Stimulated activated CD4-positive, alpha-beta T cell treated with anti-CD3 and anti-CD28 coated beads, Interleukin-1b, Interleukin-23, amount 100 ng/mL, for 1 hour (primary cell): ENCODE measurements at regions not wholly inside any gene's neighbourhood (a gene's known extent, or its start where the extent isn't known, plus 50 kb on each side); places are given as distances from the start of the nearest gene placed in this dataset.
"Not testable (repeated sequence)": the region's sequence is repeated elsewhere in the genome, so short reads cannot be mapped to it uniquely, and the experiment has no call there.

Source experiments
- DNase-seq, 2 donors: peaks; one replicate each; pipeline ENCODE4 v3.0.0-alpha.2; 2020; ENCODE audit warnings: low read depth in 2 of 2

DNA sequence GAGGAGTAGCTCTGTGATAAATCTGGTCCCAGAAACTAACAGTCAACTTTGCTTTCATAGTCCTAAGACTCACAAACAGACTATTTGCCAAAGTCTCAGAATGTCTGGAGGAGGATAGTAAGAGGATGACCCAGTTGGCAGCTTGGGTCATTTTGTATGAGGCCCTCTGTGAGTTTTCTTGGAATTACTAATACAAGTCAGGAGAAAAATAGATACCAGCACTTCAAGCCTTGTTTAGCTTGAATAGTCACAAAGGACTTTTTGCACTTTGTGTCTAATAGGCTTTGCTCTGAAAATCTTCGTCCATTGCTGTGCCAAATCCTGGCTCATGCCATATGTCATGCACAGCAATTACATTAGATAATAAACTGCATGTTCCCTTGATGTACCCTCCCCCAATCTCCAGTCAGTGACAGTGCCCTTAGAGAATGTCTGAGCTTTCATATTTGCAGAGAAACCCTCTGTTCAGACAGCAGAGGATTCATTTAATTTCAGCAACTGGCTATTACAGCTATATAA, 612.8 kb downstream of the CSNK1G3 start:
- no peak for DNase-seq

DNA sequence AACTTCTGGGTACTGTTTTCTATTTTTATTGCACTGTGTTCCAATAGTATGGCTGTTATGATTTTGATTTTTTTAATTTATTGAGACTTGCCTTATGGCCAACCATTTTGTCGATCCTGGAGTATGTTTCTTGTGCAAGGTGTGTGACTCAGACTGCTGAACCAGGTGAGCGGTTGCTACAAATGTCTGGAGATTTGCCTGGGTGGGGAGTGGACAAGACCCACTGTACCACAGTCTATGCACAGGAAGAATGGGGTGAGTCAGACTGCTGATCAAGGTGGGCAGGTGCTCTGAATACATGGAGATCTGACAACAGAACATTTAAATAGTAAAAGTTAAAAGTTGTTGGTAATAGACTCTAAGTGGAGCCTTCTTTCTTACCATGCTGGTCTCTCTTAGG, 609.2 kb downstream of the CSNK1G3 start:
- no peak for DNase-seq

DNA sequence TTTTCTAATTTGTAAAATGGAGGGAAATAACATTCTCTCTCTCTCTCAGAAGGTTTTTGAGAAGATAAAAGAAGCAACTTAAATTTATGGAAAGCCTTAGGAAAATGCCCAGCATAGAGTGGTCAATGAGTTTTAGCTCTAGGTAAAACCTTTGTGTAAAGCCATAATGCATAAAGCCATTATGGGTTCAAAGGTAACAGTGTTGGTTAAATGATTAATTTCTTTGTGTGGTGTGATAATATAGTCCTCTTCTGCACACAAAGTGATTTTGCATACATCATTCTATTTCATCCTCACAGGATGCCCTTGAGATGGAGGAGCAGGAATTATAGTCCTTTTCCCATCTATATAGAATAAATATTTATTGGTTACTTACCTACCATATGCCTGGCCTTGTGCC, 602.9 kb downstream of the CSNK1G3 start:
- DNase-seq = no peak

DNA sequence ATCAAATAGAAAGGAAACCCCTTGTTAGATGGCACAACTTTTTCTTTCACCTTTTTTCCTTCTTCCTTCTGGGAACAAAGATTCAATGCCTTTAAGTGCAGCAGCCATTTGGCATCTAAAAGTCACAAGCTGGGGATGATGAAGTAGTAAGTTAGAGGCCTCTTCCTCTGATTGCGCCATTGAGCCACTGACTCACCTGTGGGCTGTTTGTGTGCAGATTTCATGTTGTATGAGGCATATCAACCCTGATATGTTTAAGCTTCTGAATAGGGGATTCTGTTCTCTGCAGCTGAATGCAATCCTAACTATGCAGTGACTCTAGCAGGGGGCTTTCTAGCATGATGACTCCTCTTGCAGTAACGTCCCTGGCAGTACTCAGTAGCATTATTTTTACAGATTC, 599.9 kb downstream of the CSNK1G3 start:
- no peak for DNase-seq

DNA sequence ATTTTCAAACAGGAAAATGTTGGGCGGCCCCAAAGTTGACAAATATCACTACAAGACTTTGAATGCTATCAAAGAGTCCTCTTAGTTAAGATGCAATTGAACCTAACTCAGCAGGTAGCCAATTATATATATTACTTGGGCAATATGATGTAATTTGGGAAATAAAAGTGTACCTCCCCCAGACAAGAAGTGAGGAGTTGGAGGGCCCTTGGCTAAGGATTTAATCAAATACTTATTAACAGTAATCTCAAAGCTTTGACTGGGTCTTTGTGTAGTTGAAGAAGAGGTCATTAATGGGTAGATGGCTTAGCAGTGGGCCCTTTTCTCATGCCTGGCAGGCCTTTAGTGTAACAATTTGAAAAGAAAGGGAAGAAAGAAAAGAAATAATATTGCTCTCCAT, 599.0 kb downstream of the CSNK1G3 start:
- DNase-seq = no peak

- no peak for DNase-seq
These were observed 593.3 kb downstream of the CSNK1G3 start for GRCh38 chr5:124105326-124105725.

DNA sequence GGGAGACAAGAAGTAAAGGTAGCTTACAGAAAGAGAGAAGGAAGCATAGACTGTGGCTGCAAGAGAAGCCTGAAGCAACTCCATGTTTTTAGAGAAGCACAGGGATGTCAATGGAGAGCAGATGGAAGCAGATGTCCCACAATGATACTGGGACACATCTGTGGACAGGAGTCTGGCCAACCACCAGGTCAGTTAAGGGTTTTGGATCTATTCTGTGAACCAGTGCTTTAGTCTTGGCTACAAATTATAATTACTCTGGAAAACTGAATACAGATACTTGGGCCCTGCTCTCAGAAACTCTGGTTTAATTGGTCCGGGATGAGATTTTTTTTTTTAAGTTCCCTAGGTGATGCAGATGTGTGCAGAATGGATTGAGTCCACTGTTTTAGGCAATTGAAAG, 592.8 kb downstream of the CSNK1G3 start:
- no peak for DNase-seq

GRCh38 chr5:124104344-124104743, 592.4 kb downstream of the CSNK1G3 start:
- DNase-seq = no peak

- no peak for DNase-seq
These were observed 591.7 kb downstream of the CSNK1G3 start for GRCh38 chr5:124103671-124104070.

GRCh38 chr5:124103056-124103455, 591.1 kb downstream of the CSNK1G3 start:
- not testable (repeated sequence) for DNase-seq

DNA sequence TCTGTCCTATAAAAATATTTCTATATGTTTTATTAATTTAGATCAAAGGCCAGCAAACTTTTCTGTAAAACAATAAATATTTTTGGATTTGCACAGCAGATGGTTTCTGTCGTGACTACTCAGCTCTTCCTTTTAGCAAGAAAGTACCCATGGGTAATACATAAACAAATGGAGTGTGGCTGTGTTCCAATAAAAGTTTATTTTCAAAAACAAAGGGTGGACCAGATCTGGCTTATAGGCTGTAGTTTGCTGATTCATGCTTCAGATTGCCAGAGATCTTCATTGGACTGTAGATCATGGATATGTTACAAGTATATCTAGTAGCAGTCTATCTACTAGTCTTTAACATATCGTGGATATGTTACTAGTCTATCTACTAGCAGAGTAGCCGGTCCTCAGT, 590.5 kb downstream of the CSNK1G3 start:
- no peak for DNase-seq

- no peak for DNase-seq
These were observed 581.7 kb downstream of the CSNK1G3 start for GRCh38 chr5:124093658-124094057.

GRCh38 chr5:124090115-124090514, 578.1 kb downstream of the CSNK1G3 start:
- DNase-seq = no peak

- no peak for DNase-seq
These were observed 577.6 kb downstream of the CSNK1G3 start for GRCh38 chr5:124089578-124089977.

DNA sequence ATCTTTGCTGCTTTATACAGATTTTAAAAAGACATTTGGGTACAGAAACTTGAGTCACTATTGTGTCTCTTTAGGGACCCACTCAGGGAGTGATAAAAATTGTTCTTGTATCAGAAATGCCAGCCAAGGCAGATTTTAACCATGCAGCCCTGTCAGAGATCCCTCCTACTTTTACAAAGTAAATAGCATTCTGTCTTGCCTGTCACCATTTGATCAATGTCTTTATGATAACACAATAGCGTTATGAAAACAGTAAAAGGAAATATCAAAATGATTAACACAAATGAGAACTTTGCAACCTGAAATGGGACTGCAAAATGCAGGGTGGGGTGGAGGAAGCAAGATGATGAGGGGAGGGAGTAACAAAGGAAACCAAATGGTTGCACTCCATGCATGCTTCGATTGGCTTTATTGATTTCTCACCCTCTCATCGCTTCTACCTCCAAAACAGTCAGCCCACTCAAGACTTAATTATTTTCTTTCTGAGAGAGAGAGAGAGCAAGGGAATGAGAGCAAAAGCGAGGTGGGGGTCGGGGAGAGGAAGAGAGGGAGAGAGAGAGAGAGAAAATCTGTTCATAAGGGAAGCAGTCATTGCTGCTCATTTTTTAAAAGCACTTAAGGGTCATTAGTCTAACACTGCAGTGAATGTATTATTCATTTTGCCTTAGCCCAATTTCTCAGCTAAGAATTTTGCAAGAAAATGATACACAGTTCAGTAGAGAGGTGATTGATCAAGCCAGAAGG, 576.5 kb downstream of the CSNK1G3 start:
- DNase-seq = no peak

DNA sequence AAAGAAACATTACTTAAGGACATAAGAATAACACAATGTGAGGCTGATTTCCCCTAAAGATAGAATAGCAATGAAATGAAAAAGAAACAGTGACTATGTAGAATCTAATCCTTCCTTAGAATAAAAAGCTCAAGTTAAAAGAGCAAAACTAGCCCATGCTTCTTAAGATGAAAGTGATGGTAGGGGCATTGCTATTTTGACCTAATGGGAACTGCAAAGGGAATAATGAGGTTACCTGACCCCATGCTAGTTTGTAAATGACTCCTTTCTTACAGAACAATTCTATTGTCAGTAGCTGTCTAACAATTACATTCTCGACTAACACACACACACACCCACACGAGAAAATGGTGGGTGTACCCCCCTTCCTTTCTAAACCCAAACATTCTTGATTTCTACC, 575.8 kb downstream of the CSNK1G3 start:
- DNase-seq = no peak

DNA sequence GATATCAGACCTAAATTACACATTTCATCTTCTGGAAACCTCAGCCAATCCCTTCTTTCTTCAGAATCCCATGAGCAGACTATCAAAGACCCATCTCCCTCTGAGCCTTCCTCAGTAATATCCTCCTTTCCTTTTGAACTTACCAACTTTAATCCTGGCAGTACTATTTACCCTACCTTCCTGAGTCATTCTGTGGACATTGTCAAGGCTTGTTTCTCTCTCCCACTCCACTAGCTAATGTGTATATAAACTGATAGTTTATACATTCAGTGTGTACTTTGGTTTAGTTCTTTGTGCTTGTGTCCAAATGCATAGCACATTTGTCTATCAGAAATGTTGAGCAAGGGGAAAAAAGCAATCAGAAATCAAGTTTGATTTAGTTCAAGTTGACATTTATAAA, 568.3 kb downstream of the CSNK1G3 start:
- no peak for DNase-seq

DNA sequence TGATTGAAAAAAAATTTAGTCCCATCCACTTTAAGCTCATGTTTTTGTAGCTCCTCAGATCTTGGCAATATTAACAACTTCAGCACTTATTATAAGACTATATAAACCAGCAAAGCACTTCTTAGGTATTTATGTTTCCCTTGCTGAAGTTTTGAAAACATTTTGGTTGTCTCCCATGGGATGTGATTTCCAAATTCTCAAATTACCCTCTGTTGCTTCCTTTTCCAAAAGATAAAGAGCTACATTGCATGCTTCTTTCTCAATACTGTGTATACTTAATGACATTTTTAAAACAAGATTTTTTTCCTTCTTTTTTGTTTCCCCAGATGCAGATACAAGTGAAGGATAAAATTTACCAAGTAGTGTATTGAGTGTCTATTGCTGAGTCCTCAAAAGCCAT, 567.1 kb downstream of the CSNK1G3 start:
- no peak for DNase-seq

- DNase-seq = no peak
These were observed 562.5 kb downstream of the CSNK1G3 start for GRCh38 chr5:124074500-124074899.

DNA sequence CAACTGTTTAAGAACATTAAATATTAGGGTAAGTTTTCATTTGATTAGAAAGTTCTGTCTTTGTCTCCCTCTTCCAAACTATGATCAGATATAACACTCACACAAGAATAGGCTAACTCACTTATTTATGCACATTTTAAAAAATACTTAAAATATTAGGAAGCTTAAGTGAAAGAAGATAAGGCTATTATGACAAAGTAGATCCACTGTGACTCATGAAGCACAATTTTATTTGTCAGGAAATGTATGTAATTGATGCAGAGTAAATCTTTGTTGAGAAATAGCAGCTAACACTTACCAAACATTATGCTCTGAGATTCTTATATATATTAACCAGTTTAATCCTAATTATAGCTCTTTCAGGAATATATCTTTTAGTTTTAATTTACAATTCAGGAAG, 560.6 kb downstream of the CSNK1G3 start:
- DNase-seq = no peak

DNA sequence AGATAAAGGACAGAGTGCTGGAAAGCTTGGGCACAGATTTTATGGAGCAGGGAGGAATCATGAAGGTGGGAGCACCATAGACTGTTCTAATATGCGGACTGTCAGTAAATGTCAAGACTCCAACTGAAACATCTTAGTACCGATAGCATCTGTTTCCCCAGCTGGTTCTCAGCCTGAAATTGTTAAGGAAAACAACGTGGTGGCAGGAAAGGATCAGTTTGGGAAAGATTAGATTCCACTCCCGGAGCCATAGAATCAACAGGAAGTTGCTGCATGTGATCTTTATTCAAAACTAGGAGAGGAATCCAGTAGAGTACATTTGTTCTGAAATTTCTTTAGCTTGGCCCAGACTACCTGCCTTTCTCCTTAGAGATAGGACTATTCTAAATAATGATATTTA, 559.1 kb downstream of the CSNK1G3 start:
- no peak for DNase-seq

GRCh38 chr5:124065508-124065907, 553.5 kb downstream of the CSNK1G3 start:
- DNase-seq = no peak

GRCh38 chr5:124064956-124065355, 553.0 kb downstream of the CSNK1G3 start:
- DNase-seq = no peak

GRCh38 chr5:124061663-124062062, 549.7 kb downstream of the CSNK1G3 start:
- DNase-seq = no peak
